Neural progenitor cell (in vitro differentiated cells): ENCODE measurements at regions not wholly inside any gene's neighbourhood (a gene's known extent, or its start where the extent isn't known, plus 50 kb on each side); places are given as distances from the start of the nearest gene placed in this dataset.

Source experiments
- DNase-seq: peaks from one replicate; pipeline ENCODE4 v3.0.0-alpha.2; 2016; ENCODE audit warnings: low spot score
- H2AFZ ChIP-seq: fragments of 200-600 bp; sonication (generic); replicated peaks from 2 replicates; pipeline ENCODE4 v1.6.1; 2016; ENCODE audit warnings: antibody characterized with exemption
- H3F3A ChIP-seq: fragments of 200-600 bp; sonication (generic); 2 replicates; pipeline ENCODE4 v1.6.1; 2016; ENCODE audit warnings: antibody characterized with exemption, low read depth
- H3K27ac ChIP-seq: fragments of 200-600 bp; sonication (generic); 2 replicates; pipeline ENCODE4 v1.5.1; 2016; ENCODE audit warnings: mild to moderate bottlenecking
- H3K27me3 ChIP-seq: fragments of 200-600 bp; sonication (generic); 2 replicates; pipeline ENCODE4 v1.6.1; 2016; ENCODE audit warnings: mild to moderate bottlenecking, moderate library complexity
- H3K36me3 ChIP-seq: fragments of 200-600 bp; sonication (generic); 2 replicates; pipeline ENCODE4 v1.5.1; 2016
- H3K4me1 ChIP-seq: fragments of 200-600 bp; sonication (generic); 2 replicates; pipeline ENCODE4 v1.6.1; 2016; ENCODE audit warnings: mixed run types
- H3K4me2 ChIP-seq: fragments of 200-600 bp; sonication (generic); 2 replicates; pipeline ENCODE4 v1.6.1; 2016
- H3K4me3 ChIP-seq: fragments of 200-600 bp; sonication (generic); 2 replicates; pipeline ENCODE4 v1.5.1; 2016
- H3K79me2 ChIP-seq: fragments of 200-600 bp; sonication (generic); 2 replicates; pipeline ENCODE4 v1.6.1; 2016; ENCODE audit warnings: low read depth
- H3K9ac ChIP-seq: fragments of 200-600 bp; sonication (generic); 2 replicates; pipeline ENCODE4 v1.6.1; 2016
- H3K9me3 ChIP-seq: fragments of 200-600 bp; sonication (generic); 2 replicates; pipeline ENCODE4 v1.5.1; 2016; ENCODE audit warnings: low read depth
- H4K20me1 ChIP-seq: fragments of 200-600 bp; sonication (generic); 2 replicates; pipeline ENCODE4 v1.6.1; 2016; ENCODE audit warnings: low read depth
- H3K27ac Mint-ChIP-seq: 3 replicates; pipeline ENCODE4 v1.8.0; 2021; ENCODE audit warnings: mixed read lengths
- H3K27me3 Mint-ChIP-seq: 2 replicates; pipeline ENCODE4 v1.8.0; 2022; ENCODE audit warnings: low read depth, mild to moderate bottlenecking, inconsistent platforms, moderate library complexity, mixed read lengths; ENCODE audit not compliant: insufficient read depth
- H3K36me3 Mint-ChIP-seq: 3 replicates; pipeline ENCODE4 v1.8.0; 2021; ENCODE audit warnings: mixed read lengths
- H3K4me1 Mint-ChIP-seq: 3 replicates; pipeline ENCODE4 v1.8.0; 2021; ENCODE audit warnings: mixed read lengths
- H3K4me3 Mint-ChIP-seq: 3 replicates; pipeline ENCODE4 v1.8.0; 2021; ENCODE audit warnings: mild to moderate bottlenecking, moderate library complexity, mixed read lengths
- H3K9me3 Mint-ChIP-seq: 3 replicates; pipeline ENCODE4 v1.8.0; 2020; ENCODE audit warnings: mixed read lengths
- EZH2 ChIP-seq: fragments of 200-600 bp; sonication (generic); IDR thresholded peaks from 2 replicates; pipeline ENCODE4 v1.6.1; 2017; ENCODE audit warnings: antibody characterized with exemption, mild to moderate bottlenecking, moderate library complexity
- EZH2phosphoT487 ChIP-seq: fragments of 200-600 bp; sonication (generic); IDR thresholded peaks from 2 replicates; pipeline ENCODE4 v1.6.1; 2017; ENCODE audit warnings: antibody characterized with exemption
- TF ChIP-seq, protein P1 (sequence below): fragments of 200-600 bp; sonication (generic); IDR thresholded peaks from 2 replicates; pipeline ENCODE4 v1.5.1; 2017; ENCODE audit warnings: antibody characterized with exemption, mild to moderate bottlenecking

GRCh38 chr6:10205120-10205519 lies 209.8 kb downstream of the TFAP2A start:
- no peak overlapping the region for H2AFZ ChIP-seq
- H3K4me1 ChIP-seq: no peaks in the 10 kb centered on the region
- no peaks in the 10 kb centered on the region for H3K36me3 Mint-ChIP-seq
- peaks cover 6% of the 10 kb centered on the region for H3K4me1 Mint-ChIP-seq
- no peak overlapping the region for H3K4me3 Mint-ChIP-seq
- TF ChIP-seq, protein P1, sequence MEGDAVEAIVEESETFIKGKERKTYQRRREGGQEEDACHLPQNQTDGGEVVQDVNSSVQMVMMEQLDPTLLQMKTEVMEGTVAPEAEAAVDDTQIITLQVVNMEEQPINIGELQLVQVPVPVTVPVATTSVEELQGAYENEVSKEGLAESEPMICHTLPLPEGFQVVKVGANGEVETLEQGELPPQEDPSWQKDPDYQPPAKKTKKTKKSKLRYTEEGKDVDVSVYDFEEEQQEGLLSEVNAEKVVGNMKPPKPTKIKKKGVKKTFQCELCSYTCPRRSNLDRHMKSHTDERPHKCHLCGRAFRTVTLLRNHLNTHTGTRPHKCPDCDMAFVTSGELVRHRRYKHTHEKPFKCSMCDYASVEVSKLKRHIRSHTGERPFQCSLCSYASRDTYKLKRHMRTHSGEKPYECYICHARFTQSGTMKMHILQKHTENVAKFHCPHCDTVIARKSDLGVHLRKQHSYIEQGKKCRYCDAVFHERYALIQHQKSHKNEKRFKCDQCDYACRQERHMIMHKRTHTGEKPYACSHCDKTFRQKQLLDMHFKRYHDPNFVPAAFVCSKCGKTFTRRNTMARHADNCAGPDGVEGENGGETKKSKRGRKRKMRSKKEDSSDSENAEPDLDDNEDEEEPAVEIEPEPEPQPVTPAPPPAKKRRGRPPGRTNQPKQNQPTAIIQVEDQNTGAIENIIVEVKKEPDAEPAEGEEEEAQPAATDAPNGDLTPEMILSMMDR: no peak
- TF ChIP-seq EZH2phosphoT487: no peak
- TF ChIP-seq EZH2: no peak
- no peaks in the 10 kb centered on the region for H3K9me3 Mint-ChIP-seq
- H3F3A ChIP-seq: no peaks in the 10 kb centered on the region
- no peak overlapping the region for H3K27ac ChIP-seq
- H3K4me2 ChIP-seq: no peak overlapping the region
- no peak overlapping the region for H3K27ac Mint-ChIP-seq
- H3K9ac ChIP-seq: no peak overlapping the region
- peaks cover 11% of the 10 kb centered on the region for H3K27me3 Mint-ChIP-seq
- H3K4me3 ChIP-seq: no peak overlapping the region
- DNase-seq: no peak
- H3K27me3 ChIP-seq: no peaks in the 10 kb centered on the region
- no peaks in the 10 kb centered on the region for H3K36me3 ChIP-seq
- no peaks in the 10 kb centered on the region for H4K20me1 ChIP-seq
- H3K79me2 ChIP-seq: no peaks in the 10 kb centered on the region
- H3K9me3 ChIP-seq: no peaks in the 10 kb centered on the region

GRCh38 chr6:10203651-10204050 lies 211.2 kb downstream of the TFAP2A start:
- H4K20me1 ChIP-seq: no peaks in the 10 kb centered on the region
- no peak overlapping the region for H3K9ac ChIP-seq
- H3K4me3 Mint-ChIP-seq: no peak overlapping the region
- H3K9me3 Mint-ChIP-seq: no peaks in the 10 kb centered on the region
- no peak for DNase-seq
- H3K4me3 ChIP-seq: no peak overlapping the region
- TF ChIP-seq EZH2: no peak
- TF ChIP-seq, protein P1: no peak
- no peak for TF ChIP-seq EZH2phosphoT487
- no peaks in the 10 kb centered on the region for H3K36me3 Mint-ChIP-seq
- no peaks in the 10 kb centered on the region for H3K79me2 ChIP-seq
- H3F3A ChIP-seq: no peaks in the 10 kb centered on the region
- no peak overlapping the region for H3K27ac Mint-ChIP-seq
- no peaks in the 10 kb centered on the region for H3K27me3 ChIP-seq
- H3K4me1 Mint-ChIP-seq: no peaks in the 10 kb centered on the region
- no peaks in the 10 kb centered on the region for H3K36me3 ChIP-seq
- H3K27me3 Mint-ChIP-seq: peaks cover 7% of the 10 kb centered on the region
- H2AFZ ChIP-seq: no peak overlapping the region
- H3K9me3 ChIP-seq: no peaks in the 10 kb centered on the region
- no peaks in the 10 kb centered on the region for H3K4me1 ChIP-seq
- no peak overlapping the region for H3K27ac ChIP-seq
- no peak overlapping the region for H3K4me2 ChIP-seq

DNA sequence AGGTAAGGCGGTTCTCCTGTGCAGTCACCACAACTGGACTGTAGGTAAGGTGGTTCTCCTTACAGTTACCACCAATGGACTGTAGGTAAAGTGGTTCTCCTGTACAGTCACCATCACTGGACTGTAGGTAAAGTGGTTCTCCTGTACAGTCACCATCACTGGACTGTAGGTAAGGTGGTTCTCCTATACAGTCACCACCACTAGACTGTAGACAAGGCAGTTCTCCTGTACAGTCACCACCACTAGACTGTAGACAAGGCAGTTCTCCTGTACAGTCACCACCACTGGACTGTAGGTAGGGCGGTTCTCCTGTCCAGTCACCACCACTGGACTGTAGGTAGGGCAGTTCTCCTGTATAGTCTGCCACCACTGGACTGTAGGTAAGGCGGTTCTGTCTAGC lies 212.3 kb downstream of the TFAP2A start:
- no peaks in the 10 kb centered on the region for H3K4me1 Mint-ChIP-seq
- Histone ChIP-seq H3K4me1 (no peaks in the 10 kb centered on the region), H3K9ac (no peak overlapping the region), H3K27ac (no peak overlapping the region), H3F3A (no peaks in the 10 kb centered on the region), H3K36me3 (no peaks in the 10 kb centered on the region), H2AFZ (no peak overlapping the region), H3K27me3 (no peaks in the 10 kb centered on the region), H3K79me2 (no peaks in the 10 kb centered on the region), H3K4me2 (no peak overlapping the region), H3K4me3 (no peak overlapping the region), H3K9me3 (no peaks in the 10 kb centered on the region), H4K20me1 (no peaks in the 10 kb centered on the region)
- H3K27me3 Mint-ChIP-seq: peaks cover 8% of the 10 kb centered on the region
- TF ChIP-seq, protein P1: no peak
- TF ChIP-seq EZH2 (no peak), EZH2phosphoT487 (no peak)
- no peak overlapping the region for H3K27ac Mint-ChIP-seq
- no peak for DNase-seq
- no peaks in the 10 kb centered on the region for H3K9me3 Mint-ChIP-seq
- no peaks in the 10 kb centered on the region for H3K36me3 Mint-ChIP-seq
- no peak overlapping the region for H3K4me3 Mint-ChIP-seq
